ENCODE measurements at regions not wholly inside any gene's neighbourhood (a gene's known extent, or its start where the extent isn't known, plus 50 kb on each side); places are given as distances from the start of the nearest gene placed in this dataset.

GRCh38 chr17:17401271-17401781, 75.5 kb upstream of the MED9 start (continued):
- no peak for TF ChIP-seq PRDM15 (CRISPR knock-in tag; IDR thresholded peaks at IDR 0.05)
- no peak for TF ChIP-seq ZNF792 (CRISPR knock-in tag; IDR thresholded peaks at IDR 0.05)
- no peak for TF ChIP-seq GLMP (CRISPR knock-in tag; IDR thresholded peaks at IDR 0.05; ENCODE audit: borderline replicate concordance)
- TF ChIP-seq KDM1A (CRISPR knock-in tag; IDR thresholded peaks at IDR 0.05) = 0 out of 2 replicates have a peak, but pooled peaks have one; percentile 50
- TF ChIP-seq ZNF558 (CRISPR knock-in tag; IDR thresholded peaks at IDR 0.05; ENCODE audit: borderline replicate concordance) = no peak
- no peak for TF ChIP-seq ZFP62 (CRISPR knock-in tag; IDR thresholded peaks at IDR 0.05)
- no peak for TF ChIP-seq RAD21 (CRISPR knock-in tag; IDR thresholded peaks at IDR 0.05)
- no peak for TF ChIP-seq AGO1 (IDR thresholded peaks at IDR 0.05; ENCODE audit: low read depth, low read length, poor library complexity, severe bottlenecking)
- TF ChIP-seq ZFAT (CRISPR knock-in tag; conservative IDR thresholded peaks at IDR 0.05) = no peak
- TF ChIP-seq FOXA1 (IDR thresholded peaks at IDR 0.05) = no peak
- peak; percentile 12; the same call in 1 of the 2 replicates for TF ChIP-seq FOXA1 (CRISPR knock-in tag; IDR thresholded peaks at IDR 0.05)
- TF ChIP-seq ZNF772 (CRISPR knock-in tag; IDR thresholded peaks at IDR 0.05) = no peak
- 0 out of 2 replicates have a peak, but pooled peaks have one; percentile 30 for TF ChIP-seq ZBTB26 (CRISPR knock-in tag; IDR thresholded peaks at IDR 0.05; ENCODE audit: borderline replicate concordance)
- peak; percentile 32; the same call in 1 of the 2 replicates for TF ChIP-seq ZFP91 (CRISPR knock-in tag; IDR thresholded peaks at IDR 0.05; ENCODE audit: borderline replicate concordance)
- TF ChIP-seq ATF6 (CRISPR knock-in tag; conservative IDR thresholded peaks at IDR 0.05) = no peak
- TF ChIP-seq ZNF597 (CRISPR knock-in tag; IDR thresholded peaks at IDR 0.05) = no peak
